ENCODE measurements at regions not wholly inside any gene's neighbourhood (a gene's known extent, or its start where the extent isn't known, plus 50 kb on each side); places are given as distances from the start of the nearest gene placed in this dataset.

DNA sequence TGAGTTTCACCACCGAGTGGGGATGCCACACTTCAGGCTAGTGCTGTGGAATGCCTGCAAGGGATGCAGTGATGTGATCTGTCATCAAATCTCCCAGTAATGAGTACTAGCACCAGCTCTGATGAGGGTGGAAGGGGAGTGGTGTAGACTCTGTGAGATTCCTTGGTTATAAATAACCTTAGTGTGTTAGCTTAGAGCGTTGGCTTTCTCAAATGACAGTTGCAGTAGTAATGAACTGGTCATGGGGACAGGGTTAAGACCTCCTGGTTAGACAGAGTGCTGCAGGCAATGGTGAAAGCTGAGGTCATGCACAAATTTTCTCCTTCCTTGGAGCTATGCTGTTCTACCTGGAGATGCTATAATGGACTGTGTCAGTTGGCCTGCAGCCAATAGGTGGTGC is 1063.4 kb upstream of the CRIM1 start:
- TF ChIP-seq, protein P1, sequence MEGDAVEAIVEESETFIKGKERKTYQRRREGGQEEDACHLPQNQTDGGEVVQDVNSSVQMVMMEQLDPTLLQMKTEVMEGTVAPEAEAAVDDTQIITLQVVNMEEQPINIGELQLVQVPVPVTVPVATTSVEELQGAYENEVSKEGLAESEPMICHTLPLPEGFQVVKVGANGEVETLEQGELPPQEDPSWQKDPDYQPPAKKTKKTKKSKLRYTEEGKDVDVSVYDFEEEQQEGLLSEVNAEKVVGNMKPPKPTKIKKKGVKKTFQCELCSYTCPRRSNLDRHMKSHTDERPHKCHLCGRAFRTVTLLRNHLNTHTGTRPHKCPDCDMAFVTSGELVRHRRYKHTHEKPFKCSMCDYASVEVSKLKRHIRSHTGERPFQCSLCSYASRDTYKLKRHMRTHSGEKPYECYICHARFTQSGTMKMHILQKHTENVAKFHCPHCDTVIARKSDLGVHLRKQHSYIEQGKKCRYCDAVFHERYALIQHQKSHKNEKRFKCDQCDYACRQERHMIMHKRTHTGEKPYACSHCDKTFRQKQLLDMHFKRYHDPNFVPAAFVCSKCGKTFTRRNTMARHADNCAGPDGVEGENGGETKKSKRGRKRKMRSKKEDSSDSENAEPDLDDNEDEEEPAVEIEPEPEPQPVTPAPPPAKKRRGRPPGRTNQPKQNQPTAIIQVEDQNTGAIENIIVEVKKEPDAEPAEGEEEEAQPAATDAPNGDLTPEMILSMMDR (conservative IDR thresholded peaks at IDR 0.05; ENCODE audit: low read depth) = no peak
- H3K27ac ChIP-seq = no peak overlapping the region
- ChIA-PET POLR2A (ENCODE audit: low non-redundant PET) (no interaction called here), CTCF (no interaction called here)
- DNase-seq (ENCODE audit: low spot score) = no peak

DNA sequence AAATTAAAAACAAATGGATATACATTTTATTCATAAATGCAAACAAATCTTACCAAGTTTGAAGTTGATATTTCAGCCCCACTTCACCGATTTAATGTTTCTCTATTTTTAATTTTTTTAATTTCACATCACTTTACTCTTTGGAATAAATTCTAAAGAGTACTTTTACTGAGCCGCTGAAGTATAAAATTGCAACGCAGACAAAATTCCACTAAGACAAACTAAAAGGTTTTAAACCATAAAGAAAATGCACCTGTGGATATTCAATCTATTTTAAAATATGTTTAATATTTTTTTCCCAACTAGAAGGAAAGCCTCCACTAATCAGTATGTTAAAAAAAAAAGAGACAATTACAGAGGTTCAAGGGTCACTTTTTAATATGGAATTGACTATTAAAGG is 1073.9 kb upstream of the CRIM1 start:
- ChIA-PET CTCF (no interaction called here), POLR2A (ENCODE audit: low non-redundant PET) (no interaction called here)
- TF ChIP-seq, protein P1 (conservative IDR thresholded peaks at IDR 0.05; ENCODE audit: low read depth) = no peak
- H3K27ac ChIP-seq = no peak overlapping the region
- DNase-seq (ENCODE audit: low spot score) = no peak

DNA sequence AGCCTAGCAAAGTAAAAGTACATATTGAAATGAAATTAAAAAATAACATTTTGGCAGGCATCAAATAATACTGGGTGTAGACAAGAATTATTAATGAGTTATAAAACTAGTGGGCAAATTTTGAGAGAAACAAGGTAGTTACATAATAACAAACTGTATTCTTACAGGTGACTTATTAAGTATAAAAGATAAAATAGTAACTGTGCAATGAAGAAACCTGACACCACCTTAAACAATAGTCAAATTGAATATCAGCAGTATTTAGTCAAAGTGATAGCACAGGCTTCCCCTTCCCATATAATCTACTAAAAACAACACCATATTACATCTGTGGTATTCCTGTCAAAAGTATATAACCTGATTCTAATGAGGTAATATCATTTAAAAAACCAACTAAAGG is 1099.8 kb upstream of the CRIM1 start:
- TF ChIP-seq, protein P1 (conservative IDR thresholded peaks at IDR 0.05; ENCODE audit: low read depth) = no peak
- H3K27ac ChIP-seq = no peak overlapping the region
- DNase-seq (ENCODE audit: low spot score) = no peak
- CTCF ChIA-PET = no interaction called here
- POLR2A ChIA-PET (ENCODE audit: low non-redundant PET) = no interaction called here

DNA sequence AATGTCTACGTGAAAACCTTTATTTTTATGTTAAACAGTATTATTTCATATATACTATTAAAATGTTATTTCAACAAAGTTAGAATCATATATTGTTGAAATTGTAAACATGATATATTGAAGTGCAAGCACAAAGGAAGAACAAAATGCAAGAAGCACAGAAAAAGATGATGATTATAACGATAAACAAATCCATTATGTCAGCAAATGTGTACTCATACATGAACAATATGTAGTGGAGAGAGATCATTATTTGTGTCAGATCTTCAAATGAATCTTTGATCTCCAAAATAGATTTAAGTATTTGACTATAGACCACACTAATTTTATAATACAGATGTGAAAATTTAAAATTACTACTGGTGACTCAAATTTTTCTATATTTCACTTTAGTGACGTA is 1104.4 kb upstream of the CRIM1 start:
- TF ChIP-seq, protein P1 (conservative IDR thresholded peaks at IDR 0.05; ENCODE audit: low read depth) = no peak
- H3K27ac ChIP-seq = no peak overlapping the region
- DNase-seq (ENCODE audit: low spot score) = no peak
- ChIA-PET POLR2A (ENCODE audit: low non-redundant PET) (no interaction called here), CTCF (no interaction called here)

DNA sequence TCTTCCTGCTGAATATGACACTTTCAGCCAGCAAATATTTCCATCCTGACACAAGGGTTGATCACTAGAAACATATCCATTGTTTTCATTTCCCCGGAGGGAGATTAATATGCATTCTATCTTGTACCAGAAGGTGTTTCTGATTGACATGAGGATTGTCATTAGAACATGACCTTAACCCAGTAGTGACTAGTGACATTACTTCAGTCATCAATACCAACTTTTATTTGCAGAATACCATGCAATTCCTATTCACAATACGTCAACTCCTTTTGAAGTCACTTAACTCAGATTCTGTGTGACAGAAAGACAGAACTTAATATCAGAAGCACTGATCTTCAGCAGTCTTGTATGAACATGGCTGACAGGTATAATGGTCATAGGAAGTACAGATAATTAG is 1108.9 kb upstream of the CRIM1 start:
- DNase-seq (ENCODE audit: low spot score) = no peak
- TF ChIP-seq, protein P1 (conservative IDR thresholded peaks at IDR 0.05; ENCODE audit: low read depth) = no peak
- CTCF ChIA-PET = no interaction called here

DNA sequence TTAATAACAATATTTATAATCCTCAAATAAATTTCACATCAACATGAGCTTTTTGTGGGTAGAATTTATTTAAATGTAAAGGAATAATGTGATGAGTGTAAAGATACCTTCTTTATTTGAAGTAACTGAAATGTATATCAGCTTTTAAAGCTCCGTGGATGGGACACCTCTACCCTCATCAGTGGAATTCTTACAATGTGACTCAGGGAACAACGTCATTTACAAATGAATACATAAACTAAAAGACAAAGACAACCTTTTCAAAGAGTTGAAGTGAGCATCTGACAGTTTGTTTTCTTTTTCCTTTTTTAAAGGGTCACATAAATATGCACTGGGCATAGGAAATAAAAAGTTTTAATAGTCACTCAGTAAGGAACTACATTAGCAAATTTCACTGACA is 1127.0 kb upstream of the CRIM1 start:
- H3K27ac ChIP-seq = no peak overlapping the region
- POLR2A ChIA-PET (ENCODE audit: low non-redundant PET) = no interaction called here
- TF ChIP-seq, protein P1 (conservative IDR thresholded peaks at IDR 0.05; ENCODE audit: low read depth) = no peak
- no peak for DNase-seq (ENCODE audit: low spot score)
- CTCF ChIA-PET = no interaction called here

More for the DNA sequence above, 1108.9 kb upstream of the CRIM1 start:
- POLR2A ChIA-PET (ENCODE audit: low non-redundant PET) = no interaction called here
- no peak overlapping the region for H3K27ac ChIP-seq

DNA sequence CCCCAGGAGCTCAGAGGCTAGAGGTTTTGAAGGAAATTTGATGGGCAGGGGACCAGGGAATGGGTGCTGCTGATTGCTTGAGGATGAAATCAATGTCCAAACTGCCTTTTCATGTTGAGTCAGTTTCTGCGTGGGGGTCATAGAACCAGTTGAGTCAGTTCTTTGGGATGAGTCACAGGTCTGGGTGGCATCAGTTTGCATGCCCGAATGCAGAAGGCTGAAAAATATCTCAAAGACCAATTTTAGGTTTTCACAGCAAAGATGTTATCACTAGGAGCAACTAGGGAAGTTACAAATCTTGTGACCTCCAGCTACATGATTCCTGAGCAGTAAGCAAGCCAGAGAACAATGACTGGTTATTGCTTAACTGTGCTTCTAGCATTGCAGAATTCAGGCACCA is 1135.1 kb upstream of the CRIM1 start:
- no peak overlapping the region for H3K27ac ChIP-seq
- DNase-seq (ENCODE audit: low spot score) = peak; percentile 16
- POLR2A ChIA-PET (ENCODE audit: low non-redundant PET) = no interaction called here
- CTCF ChIA-PET = no interaction called here
- TF ChIP-seq, protein P1 (conservative IDR thresholded peaks at IDR 0.05; ENCODE audit: low read depth) = no peak
